ENCODE measurements at regions not wholly inside any gene's neighbourhood (a gene's known extent, or its start where the extent isn't known, plus 50 kb on each side); places are given as distances from the start of the nearest gene placed in this dataset.

- no peak for TF ChIP-seq CTCF (IDR thresholded peaks at IDR 0.05; ENCODE audit: low read depth, low read length)
- no peak overlapping the region for H3K4me3 ChIP-seq (ENCODE audit: low read depth, low read length)
Measured at GRCh38 chr10:78808736-78809367, 259.9 kb upstream of the ZMIZ1 start.

GRCh38 chr10:78811174-78811573 is 257.6 kb upstream of the ZMIZ1 start:
- no peak overlapping the region for H3K4me3 ChIP-seq (ENCODE audit: low read depth, low read length)
- TF ChIP-seq CTCF (IDR thresholded peaks at IDR 0.05; ENCODE audit: low read depth, low read length): no peak

- H3K4me3 ChIP-seq (ENCODE audit: low read depth, low read length): no peak overlapping the region
- TF ChIP-seq CTCF (IDR thresholded peaks at IDR 0.05; ENCODE audit: low read depth, low read length): no peak
Measured at GRCh38 chr10:78812571-78813318, 256.0 kb upstream of the ZMIZ1 start.

- TF ChIP-seq CTCF (IDR thresholded peaks at IDR 0.05; ENCODE audit: low read depth, low read length): no peak
- H3K4me3 ChIP-seq (ENCODE audit: low read depth, low read length): no peak overlapping the region
Measured at GRCh38 chr10:78813526-78813925, 255.2 kb upstream of the ZMIZ1 start.

GRCh38 chr10:78813998-78814399 is 254.8 kb upstream of the ZMIZ1 start:
- H3K4me3 ChIP-seq (ENCODE audit: low read depth, low read length): no peak overlapping the region
- TF ChIP-seq CTCF (IDR thresholded peaks at IDR 0.05; ENCODE audit: low read depth, low read length): no peak

GRCh38 chr10:78814407-78814806 is 254.4 kb upstream of the ZMIZ1 start:
- H3K4me3 ChIP-seq (ENCODE audit: low read depth, low read length): no peak overlapping the region
- TF ChIP-seq CTCF (IDR thresholded peaks at IDR 0.05; ENCODE audit: low read depth, low read length): no peak

- H3K4me3 ChIP-seq (ENCODE audit: low read depth, low read length): no peak overlapping the region
- no peak for TF ChIP-seq CTCF (IDR thresholded peaks at IDR 0.05; ENCODE audit: low read depth, low read length)
Measured at GRCh38 chr10:78815702-78816334, 252.9 kb upstream of the ZMIZ1 start.
